ENCODE measurements at regions not wholly inside any gene's neighbourhood (a gene's known extent, or its start where the extent isn't known, plus 50 kb on each side); places are given as distances from the start of the nearest gene placed in this dataset.
"Not testable (repeated sequence)": the region's sequence is repeated elsewhere in the genome, so short reads cannot be mapped to it uniquely, and the experiment has no call there.

DNA sequence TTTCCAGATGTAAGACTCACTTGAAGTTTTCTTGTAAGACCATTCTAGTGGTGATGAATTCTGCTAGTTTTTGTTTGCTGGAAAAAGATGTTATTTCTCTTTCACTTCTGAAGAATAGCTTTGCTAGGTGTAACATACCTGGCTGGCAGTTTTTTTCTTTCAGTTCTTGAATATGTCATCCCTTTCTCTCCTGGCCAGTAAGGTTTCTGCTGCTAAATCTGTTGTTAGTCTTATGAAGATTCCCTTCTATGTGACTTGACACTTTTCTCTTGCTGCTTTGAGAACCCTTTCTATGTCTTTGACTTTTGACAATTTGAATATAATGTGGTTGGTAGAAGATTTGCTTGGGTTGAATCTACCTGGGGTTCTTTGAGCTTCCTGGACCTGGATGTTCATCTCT is 314.7 kb upstream of the NOX3 start:
- no peaks in the 10 kb centered on the region for H3K36me3 ChIP-seq
- H3K27me3 ChIP-seq: no peaks in the 10 kb centered on the region
- H3K4me1 ChIP-seq: no peaks in the 10 kb centered on the region
- H3K4me3 ChIP-seq (ENCODE audit: low read depth, low read length): no peak overlapping the region
- DNase-seq: no peak
- no peaks in the 10 kb centered on the region for H3K9me3 ChIP-seq
- TF ChIP-seq, protein P1, sequence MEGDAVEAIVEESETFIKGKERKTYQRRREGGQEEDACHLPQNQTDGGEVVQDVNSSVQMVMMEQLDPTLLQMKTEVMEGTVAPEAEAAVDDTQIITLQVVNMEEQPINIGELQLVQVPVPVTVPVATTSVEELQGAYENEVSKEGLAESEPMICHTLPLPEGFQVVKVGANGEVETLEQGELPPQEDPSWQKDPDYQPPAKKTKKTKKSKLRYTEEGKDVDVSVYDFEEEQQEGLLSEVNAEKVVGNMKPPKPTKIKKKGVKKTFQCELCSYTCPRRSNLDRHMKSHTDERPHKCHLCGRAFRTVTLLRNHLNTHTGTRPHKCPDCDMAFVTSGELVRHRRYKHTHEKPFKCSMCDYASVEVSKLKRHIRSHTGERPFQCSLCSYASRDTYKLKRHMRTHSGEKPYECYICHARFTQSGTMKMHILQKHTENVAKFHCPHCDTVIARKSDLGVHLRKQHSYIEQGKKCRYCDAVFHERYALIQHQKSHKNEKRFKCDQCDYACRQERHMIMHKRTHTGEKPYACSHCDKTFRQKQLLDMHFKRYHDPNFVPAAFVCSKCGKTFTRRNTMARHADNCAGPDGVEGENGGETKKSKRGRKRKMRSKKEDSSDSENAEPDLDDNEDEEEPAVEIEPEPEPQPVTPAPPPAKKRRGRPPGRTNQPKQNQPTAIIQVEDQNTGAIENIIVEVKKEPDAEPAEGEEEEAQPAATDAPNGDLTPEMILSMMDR (IDR thresholded peaks at IDR 0.05; ENCODE audit: low read depth, low read length): no peak

DNA sequence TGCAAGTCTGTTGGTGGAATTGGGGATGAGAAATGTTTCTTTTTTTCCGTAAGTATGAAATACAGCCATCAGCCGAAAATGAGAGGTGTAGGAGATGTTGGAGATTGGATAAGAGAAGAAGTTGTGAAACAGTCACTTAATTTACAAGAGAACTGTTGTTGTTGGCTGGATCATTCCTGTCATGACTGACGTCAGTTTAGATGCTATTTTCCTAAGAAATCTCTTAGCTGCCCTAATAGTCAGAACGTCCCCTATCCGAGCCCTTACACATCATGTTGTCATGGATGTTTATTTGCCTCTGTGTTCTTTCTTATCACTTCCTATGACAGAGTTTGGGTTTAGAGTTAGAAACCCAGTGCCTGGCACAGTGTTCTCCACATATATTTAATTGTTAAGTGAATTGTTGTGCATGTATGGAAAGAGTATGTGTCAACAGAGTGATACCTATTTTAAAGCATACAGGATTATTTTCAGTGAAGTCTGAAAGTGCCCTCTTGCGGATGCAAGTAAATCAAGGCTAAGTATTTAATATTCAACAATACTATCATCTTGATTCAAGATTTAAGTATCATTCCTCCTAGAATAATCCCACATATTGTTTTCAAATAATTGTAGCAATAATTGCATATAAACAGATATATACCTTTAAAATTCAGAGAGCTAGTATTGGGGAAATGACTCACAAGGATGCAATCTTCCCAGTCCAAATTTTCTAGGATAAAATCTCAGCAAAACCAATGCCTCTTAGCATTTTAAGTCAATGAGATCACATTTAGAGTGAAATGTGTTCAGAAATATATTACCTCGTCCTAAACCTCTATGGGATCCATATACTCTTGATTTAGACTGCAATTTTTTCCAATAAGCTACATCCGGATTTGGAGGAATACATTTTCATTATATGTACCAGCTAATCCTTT is 309.9 kb upstream of the NOX3 start:
- no peaks in the 10 kb centered on the region for H3K27me3 ChIP-seq
- H3K4me1 ChIP-seq: no peaks in the 10 kb centered on the region
- no peaks in the 10 kb centered on the region for H3K36me3 ChIP-seq
- no peak for DNase-seq
- no peak overlapping the region for H3K4me3 ChIP-seq (ENCODE audit: low read depth, low read length)
- TF ChIP-seq, protein P1 (IDR thresholded peaks at IDR 0.05; ENCODE audit: low read depth, low read length): no peak
- H3K9me3 ChIP-seq: no peaks in the 10 kb centered on the region

DNA sequence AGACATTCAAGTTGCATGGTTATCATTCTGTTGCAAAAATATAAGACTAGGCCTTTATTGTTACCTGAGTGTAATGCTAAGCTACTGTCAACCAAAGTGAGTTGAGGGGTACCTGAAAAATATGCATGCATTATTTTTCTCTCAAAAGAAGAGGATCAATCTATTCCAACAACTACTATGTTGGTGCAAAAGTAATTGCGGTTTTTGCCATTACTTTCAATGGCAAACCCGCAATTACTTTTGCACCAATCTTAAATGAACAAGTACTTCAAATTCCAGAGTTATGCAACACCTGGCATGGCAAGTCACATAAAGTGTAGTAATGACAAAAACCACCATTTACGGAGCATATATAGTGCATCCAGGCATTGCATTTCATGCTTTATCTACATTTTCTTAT is 307.0 kb upstream of the NOX3 start:
- Histone ChIP-seq H3K27me3 (no peaks in the 10 kb centered on the region), H3K4me3 (ENCODE audit: low read depth, low read length) (no peak overlapping the region), H3K4me1 (no peaks in the 10 kb centered on the region), H3K36me3 (no peaks in the 10 kb centered on the region), H3K9me3 (no peaks in the 10 kb centered on the region)
- DNase-seq: no peak
- TF ChIP-seq, protein P1 (IDR thresholded peaks at IDR 0.05; ENCODE audit: low read depth, low read length): no peak

DNA sequence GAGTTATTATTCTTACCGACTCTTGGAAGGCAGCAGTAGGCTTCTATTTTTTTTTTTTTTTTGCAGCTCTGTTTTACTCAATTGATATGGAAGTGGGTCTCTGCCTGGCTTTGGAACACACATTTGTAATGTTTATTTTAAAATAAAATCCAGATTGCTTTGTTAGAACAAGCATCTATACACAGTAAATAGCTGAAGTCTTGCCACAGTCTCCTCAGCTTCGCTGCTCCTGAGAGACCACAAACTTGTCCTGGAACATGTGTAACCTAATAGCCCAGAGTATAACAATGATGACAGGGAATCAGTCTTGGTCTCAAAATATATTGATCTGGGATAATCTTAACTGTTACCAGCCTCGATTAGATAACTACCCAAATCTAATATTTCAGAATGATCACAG is 299.8 kb upstream of the NOX3 start:
- Histone ChIP-seq H3K27me3 (no peaks in the 10 kb centered on the region), H3K4me3 (ENCODE audit: low read depth, low read length) (no peak overlapping the region), H3K9me3 (no peaks in the 10 kb centered on the region; the same call in 1 of the 2 replicates), H3K4me1 (no peaks in the 10 kb centered on the region), H3K36me3 (no peaks in the 10 kb centered on the region)
- no peak for DNase-seq
- TF ChIP-seq, protein P1 (IDR thresholded peaks at IDR 0.05; ENCODE audit: low read depth, low read length): no peak

DNA sequence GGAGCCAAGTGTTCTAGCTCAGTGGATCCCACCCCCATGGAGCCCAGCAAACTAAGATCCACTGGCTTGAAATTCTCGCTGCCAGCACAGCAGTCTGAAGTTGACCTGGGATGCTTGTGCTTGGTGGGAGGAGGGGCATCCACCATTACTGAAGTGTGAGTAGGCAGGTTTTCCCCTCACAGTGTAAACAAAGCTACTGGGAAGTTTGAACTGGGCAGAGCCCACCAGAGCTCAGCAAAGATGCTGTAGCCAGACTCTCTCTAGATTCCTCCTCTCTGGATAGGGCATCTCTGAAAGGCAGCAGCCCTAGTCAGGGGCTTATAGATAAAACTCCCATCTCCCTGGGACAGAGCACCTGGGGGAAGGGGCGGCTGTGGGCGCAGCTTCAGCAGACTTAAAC is 293.1 kb upstream of the NOX3 start:
- DNase-seq; H3K4me1 ChIP-seq; H3K4me3 ChIP-seq (ENCODE audit: low read depth, low read length); H3K36me3 ChIP-seq; H3K27me3 ChIP-seq; H3K9me3 ChIP-seq: not testable (repeated sequence)

DNA sequence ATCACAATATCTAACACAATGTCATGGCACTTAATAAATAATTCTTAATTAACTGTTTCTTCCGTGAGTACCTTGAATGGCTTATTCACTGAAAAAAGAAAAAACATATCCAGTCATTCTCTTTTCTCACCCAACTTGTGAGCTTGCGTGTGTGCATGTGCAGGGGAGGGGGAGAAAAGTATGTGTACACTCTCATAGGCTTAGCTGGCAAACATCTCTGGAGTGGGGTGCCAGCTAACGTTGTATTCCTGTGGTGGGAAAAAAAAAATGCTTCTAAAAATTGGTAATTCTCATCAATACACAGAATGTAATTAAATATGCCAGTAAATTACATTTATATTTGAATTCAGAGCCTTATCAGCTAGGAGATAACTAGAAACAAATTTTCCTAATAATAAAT is 291.9 kb upstream of the NOX3 start:
- DNase-seq: no peak
- Histone ChIP-seq H3K4me1 (no peaks in the 10 kb centered on the region), H3K4me3 (ENCODE audit: low read depth, low read length) (no peak overlapping the region), H3K27me3 (no peaks in the 10 kb centered on the region), H3K9me3 (no peaks in the 10 kb centered on the region), H3K36me3 (no peaks in the 10 kb centered on the region)
- TF ChIP-seq, protein P1 (IDR thresholded peaks at IDR 0.05; ENCODE audit: low read depth, low read length): no peak

Measured in BE2C (cell line).